Transverse colon (tissue), 4 donors: ENCODE measurements at regions not wholly inside any gene's neighbourhood (a gene's known extent, or its start where the extent isn't known, plus 50 kb on each side); places are given as distances from the start of the nearest gene placed in this dataset.

Experiments used
- POLR2A ChIP-seq: fragments of 450-650 bp; IDR thresholded peaks from one replicate; pipeline ENCODE4 v1.6.1; 2016; ENCODE audit warnings: antibody characterized with exemption, mild to moderate bottlenecking, moderate library complexity
- POLR2AphosphoS5 ChIP-seq, 3 donors: sonication (generic); formaldehyde crosslinking; IDR thresholded peaks; one replicate each; pipeline ENCODE4 v1.6.1; 2016; ENCODE audit warnings: antibody characterized with exemption in 3 of 3
- TF ChIP-seq, protein P1 (sequence below), 5 experiments: fragments of 200-600 bp in 3 of 5; fragments of 450-650 bp in 2 of 5; sonication (generic) in 3 of 5; IDR thresholded peaks; 1 replicate in 2 of 5; 2 replicates in 3 of 5; pipeline ENCODE4 v1.5.1; 2016 to 2017; ENCODE audit warnings: antibody characterized with exemption in 5 of 5, inconsistent platforms in 3 of 5, mild to moderate bottlenecking in 2 of 5, moderate library complexity in 1 of 5

DNA sequence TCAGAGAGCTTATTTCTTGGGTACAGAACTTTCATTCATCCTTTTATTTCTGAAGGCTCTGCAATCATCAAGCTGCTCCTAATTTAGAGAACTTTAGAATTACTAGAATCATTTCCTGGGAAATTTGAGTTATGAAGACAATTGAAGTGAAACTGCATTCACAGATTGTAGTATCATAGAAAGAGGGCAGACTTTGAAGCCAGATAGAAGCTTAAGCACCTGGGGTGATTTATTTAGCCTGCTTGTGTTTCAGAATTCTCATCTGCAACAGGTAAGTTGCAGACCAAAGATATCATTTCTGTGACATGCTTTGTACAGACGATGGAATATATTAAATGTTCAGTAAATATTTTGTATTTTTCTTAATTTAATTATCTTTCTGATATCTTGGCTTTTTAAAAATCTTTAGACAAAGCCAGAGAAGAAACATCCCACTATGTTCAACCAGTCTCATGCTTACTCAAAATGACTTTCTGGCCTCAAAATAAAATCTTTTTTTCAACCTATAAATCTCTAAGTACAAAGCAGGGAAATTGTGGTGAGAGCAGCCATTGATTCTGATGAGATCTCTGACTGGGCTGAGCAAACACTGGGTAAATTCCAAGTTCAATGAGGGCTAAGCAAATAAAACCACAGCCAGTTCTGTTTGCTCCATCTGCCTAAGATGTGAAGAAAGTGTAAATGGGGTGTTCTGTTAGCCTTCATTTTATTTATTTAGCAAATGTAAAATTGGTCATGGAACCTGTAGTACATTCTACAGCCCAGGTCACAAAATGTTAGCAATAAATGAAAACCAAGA lies 264.7 kb upstream of the CCNG1 start:
- TF ChIP-seq, protein P1, sequence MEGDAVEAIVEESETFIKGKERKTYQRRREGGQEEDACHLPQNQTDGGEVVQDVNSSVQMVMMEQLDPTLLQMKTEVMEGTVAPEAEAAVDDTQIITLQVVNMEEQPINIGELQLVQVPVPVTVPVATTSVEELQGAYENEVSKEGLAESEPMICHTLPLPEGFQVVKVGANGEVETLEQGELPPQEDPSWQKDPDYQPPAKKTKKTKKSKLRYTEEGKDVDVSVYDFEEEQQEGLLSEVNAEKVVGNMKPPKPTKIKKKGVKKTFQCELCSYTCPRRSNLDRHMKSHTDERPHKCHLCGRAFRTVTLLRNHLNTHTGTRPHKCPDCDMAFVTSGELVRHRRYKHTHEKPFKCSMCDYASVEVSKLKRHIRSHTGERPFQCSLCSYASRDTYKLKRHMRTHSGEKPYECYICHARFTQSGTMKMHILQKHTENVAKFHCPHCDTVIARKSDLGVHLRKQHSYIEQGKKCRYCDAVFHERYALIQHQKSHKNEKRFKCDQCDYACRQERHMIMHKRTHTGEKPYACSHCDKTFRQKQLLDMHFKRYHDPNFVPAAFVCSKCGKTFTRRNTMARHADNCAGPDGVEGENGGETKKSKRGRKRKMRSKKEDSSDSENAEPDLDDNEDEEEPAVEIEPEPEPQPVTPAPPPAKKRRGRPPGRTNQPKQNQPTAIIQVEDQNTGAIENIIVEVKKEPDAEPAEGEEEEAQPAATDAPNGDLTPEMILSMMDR (IDR thresholded peaks at IDR 0.05): no peak
- TF ChIP-seq POLR2A (no peak), POLR2AphosphoS5 (IDR thresholded peaks at IDR 0.05) (no peak)
